Activated B cell treated with CpG ODN at 0.5 μM for 24 hours (primary cell): ENCODE measurements at regions not wholly inside any gene's neighbourhood (a gene's known extent, or its start where the extent isn't known, plus 50 kb on each side); places are given as distances from the start of the nearest gene placed in this dataset.

Experiments
- ATAC-seq: fragments of 200-7000 bp; cut with Tn5 transposase; one replicate; pipeline ENCODE4 v1.10.0; 2021; ENCODE audit warnings: low read depth, mild to moderate bottlenecking, moderate library complexity
- CTCF ChIA-PET: fragments of 350-600 bp; sonication (Branson Sonifier 250); formaldehyde crosslinking; loops from one replicate; lab custom pipeline; 2021; ENCODE audit warnings: antibody characterized with exemption; lab: Charles Lee
- POLR2A ChIA-PET: fragments of 350-600 bp; sonication (Branson Sonifier 250); formaldehyde crosslinking; loops from one replicate; lab custom pipeline; 2021; ENCODE audit warnings: antibody characterized with exemption; lab: Charles Lee
- DNase-seq: peaks from one replicate; pipeline ENCODE4 v3.0.0; 2022
- H3K27ac Mint-ChIP-seq: one replicate; pipeline ENCODE4 v1.8.0; 2020; ENCODE audit warnings: mixed read lengths
- H3K27me3 Mint-ChIP-seq: one replicate; pipeline ENCODE4 v1.8.0; 2021; ENCODE audit warnings: mixed read lengths
- H3K36me3 Mint-ChIP-seq: one replicate; pipeline ENCODE4 v1.8.0; 2021; ENCODE audit warnings: low read depth, mixed read lengths
- H3K4me1 Mint-ChIP-seq: one replicate; pipeline ENCODE4 v1.8.0; 2021; ENCODE audit warnings: mixed read lengths
- H3K4me3 Mint-ChIP-seq: one replicate; pipeline ENCODE4 v1.8.0; 2020; ENCODE audit warnings: mild to moderate bottlenecking, mixed read lengths
- H3K9me3 Mint-ChIP-seq: one replicate; pipeline ENCODE4 v1.8.0; 2020; ENCODE audit warnings: mixed read lengths
- CTCF ChIP-seq: fragments of 200-600 bp; IDR thresholded peaks from one replicate; pipeline ENCODE4 v1.8.0; 2022; ENCODE audit warnings: antibody characterized with exemption, mild to moderate bottlenecking
- intact Hi-C: fragments of 100-400 bp; cut with micrococcal nuclease; formaldehyde crosslinking; loops from one replicate; pipeline ENCODE4 v1.15.1; 2024

GRCh38 chr2:21253311-21254027, 129.7 kb downstream of the TDRD15 start:
- no peak for TF ChIP-seq CTCF
- POLR2A ChIA-PET: no interaction called here
- H3K27ac Mint-ChIP-seq: no peak overlapping the region
- H3K9me3 Mint-ChIP-seq: no peaks in the 10 kb centered on the region
- no peak for ATAC-seq
- no peaks in the 10 kb centered on the region for H3K4me1 Mint-ChIP-seq
- no peaks in the 10 kb centered on the region for H3K36me3 Mint-ChIP-seq
- no peak overlapping the region for H3K4me3 Mint-ChIP-seq
- CTCF ChIA-PET: no interaction called here
- intact Hi-C loops: no loop called here
- no peak for DNase-seq
- no peaks in the 10 kb centered on the region for H3K27me3 Mint-ChIP-seq

GRCh38 chr2:21254170-21254965, 130.6 kb downstream of the TDRD15 start:
- TF ChIP-seq CTCF: no peak
- H3K4me3 Mint-ChIP-seq: no peak overlapping the region
- ChIA-PET POLR2A (no interaction called here), CTCF (no interaction called here)
- no peaks in the 10 kb centered on the region for H3K36me3 Mint-ChIP-seq
- H3K4me1 Mint-ChIP-seq: no peaks in the 10 kb centered on the region
- ATAC-seq (no peak), DNase-seq (no peak)
- intact Hi-C loops: no loop called here
- no peaks in the 10 kb centered on the region for H3K27me3 Mint-ChIP-seq
- no peak overlapping the region for H3K27ac Mint-ChIP-seq
- no peaks in the 10 kb centered on the region for H3K9me3 Mint-ChIP-seq

- no peaks in the 10 kb centered on the region for H3K9me3 Mint-ChIP-seq
- no peak for TF ChIP-seq CTCF
- DNase-seq (no peak), ATAC-seq (no peak)
- ChIA-PET CTCF (no interaction called here), POLR2A (no interaction called here)
- no peak overlapping the region for H3K4me3 Mint-ChIP-seq
- H3K4me1 Mint-ChIP-seq: no peaks in the 10 kb centered on the region
- H3K27me3 Mint-ChIP-seq: no peaks in the 10 kb centered on the region
- intact Hi-C loops: no loop called here
- H3K27ac Mint-ChIP-seq: no peak overlapping the region
- H3K36me3 Mint-ChIP-seq: no peaks in the 10 kb centered on the region
Observed at GRCh38 chr2:21256006-21256405, 132.2 kb downstream of the TDRD15 start.

- DNase-seq: no peak
- ATAC-seq: no peak
- Mint-ChIP-seq H3K4me1 (no peaks in the 10 kb centered on the region), H3K27ac (no peak overlapping the region), H3K9me3 (no peaks in the 10 kb centered on the region), H3K27me3 (no peaks in the 10 kb centered on the region), H3K4me3 (no peak overlapping the region), H3K36me3 (no peaks in the 10 kb centered on the region)
- POLR2A ChIA-PET: no interaction called here
- intact Hi-C loops: no loop called here
- no peak for TF ChIP-seq CTCF
- CTCF ChIA-PET: no interaction called here
Observed at GRCh38 chr2:21257621-21258020, 133.9 kb downstream of the TDRD15 start.

- no peaks in the 10 kb centered on the region for H3K27me3 Mint-ChIP-seq
- ChIA-PET CTCF (no interaction called here), POLR2A (no interaction called here)
- H3K27ac Mint-ChIP-seq: no peak overlapping the region
- DNase-seq (no peak), ATAC-seq (no peak)
- no peak for TF ChIP-seq CTCF
- H3K9me3 Mint-ChIP-seq: no peaks in the 10 kb centered on the region
- no peaks in the 10 kb centered on the region for H3K36me3 Mint-ChIP-seq
- intact Hi-C loops: no loop called here
- no peaks in the 10 kb centered on the region for H3K4me1 Mint-ChIP-seq
- no peak overlapping the region for H3K4me3 Mint-ChIP-seq
Observed at GRCh38 chr2:21258082-21258481, 134.3 kb downstream of the TDRD15 start.
